MM.1S (cell line): ENCODE measurements at regions not wholly inside any gene's neighbourhood (a gene's known extent, or its start where the extent isn't known, plus 50 kb on each side); places are given as distances from the start of the nearest gene placed in this dataset.

Source experiments
- EZH2 ChIP-seq: fragments of 300-600 bp; sonication (generic); optimal IDR thresholded peaks from 2 replicates; pipeline ENCODE3; 2017; ENCODE audit warnings: low read depth, mild to moderate bottlenecking, antibody characterized with exemption, low read length, mixed read lengths
- EZH2phosphoT487 ChIP-seq: fragments of 300-600 bp; sonication (generic); IDR thresholded peaks from 2 replicates; pipeline ENCODE4 v1.6.1; 2018; ENCODE audit warnings: antibody characterized with exemption, low read length
- TF ChIP-seq, protein P1 (sequence below): fragments of 300-600 bp; sonication (generic); IDR thresholded peaks from 2 replicates; pipeline ENCODE4 v1.5.1; 2016; ENCODE audit warnings: antibody characterized with exemption, low read length, mixed read lengths

DNA sequence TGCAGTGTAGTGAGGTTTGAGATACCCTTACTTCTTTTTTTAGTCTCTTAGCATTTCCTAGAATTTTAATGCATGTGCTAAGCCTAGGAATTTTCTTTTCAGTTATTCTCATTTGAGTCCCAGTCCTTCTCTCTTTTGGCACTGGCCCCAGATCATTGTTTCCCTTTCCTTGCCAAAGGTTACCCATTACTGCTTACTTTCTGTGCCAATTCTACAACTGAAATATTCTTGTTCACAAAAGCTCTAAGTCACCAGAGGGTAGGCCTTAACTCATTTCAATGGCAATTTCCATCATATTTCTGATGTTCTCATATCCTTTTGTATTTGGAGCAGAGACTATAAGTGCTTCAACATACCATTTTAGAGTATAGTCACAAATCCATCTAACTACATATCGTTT lies 199.6 kb upstream of the CBLB start:
- TF ChIP-seq, protein P1, sequence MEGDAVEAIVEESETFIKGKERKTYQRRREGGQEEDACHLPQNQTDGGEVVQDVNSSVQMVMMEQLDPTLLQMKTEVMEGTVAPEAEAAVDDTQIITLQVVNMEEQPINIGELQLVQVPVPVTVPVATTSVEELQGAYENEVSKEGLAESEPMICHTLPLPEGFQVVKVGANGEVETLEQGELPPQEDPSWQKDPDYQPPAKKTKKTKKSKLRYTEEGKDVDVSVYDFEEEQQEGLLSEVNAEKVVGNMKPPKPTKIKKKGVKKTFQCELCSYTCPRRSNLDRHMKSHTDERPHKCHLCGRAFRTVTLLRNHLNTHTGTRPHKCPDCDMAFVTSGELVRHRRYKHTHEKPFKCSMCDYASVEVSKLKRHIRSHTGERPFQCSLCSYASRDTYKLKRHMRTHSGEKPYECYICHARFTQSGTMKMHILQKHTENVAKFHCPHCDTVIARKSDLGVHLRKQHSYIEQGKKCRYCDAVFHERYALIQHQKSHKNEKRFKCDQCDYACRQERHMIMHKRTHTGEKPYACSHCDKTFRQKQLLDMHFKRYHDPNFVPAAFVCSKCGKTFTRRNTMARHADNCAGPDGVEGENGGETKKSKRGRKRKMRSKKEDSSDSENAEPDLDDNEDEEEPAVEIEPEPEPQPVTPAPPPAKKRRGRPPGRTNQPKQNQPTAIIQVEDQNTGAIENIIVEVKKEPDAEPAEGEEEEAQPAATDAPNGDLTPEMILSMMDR = no peak
- no peak for TF ChIP-seq EZH2
- TF ChIP-seq EZH2phosphoT487 = no peak
